H1 (cell line): ENCODE measurements at regions not wholly inside any gene's neighbourhood (a gene's known extent, or its start where the extent isn't known, plus 50 kb on each side); places are given as distances from the start of the nearest gene placed in this dataset.

Experiments
- CTCF ChIA-PET: fragments of 300-600 bp; sonication (Branson Sonifier 250); formaldehyde crosslinking; loops from one replicate; lab custom pipeline; 2021; ENCODE audit not compliant: partially characterized antibody; lab: Charles Lee
- POLR2A ChIA-PET: fragments of 300-600 bp; sonication (Branson Sonifier 250); formaldehyde crosslinking; loops from one replicate; lab custom pipeline; 2021; ENCODE audit warnings: inconsistent platforms; ENCODE audit not compliant: partially characterized antibody; lab: Charles Lee
- DNase-seq, 2 experiments: peaks; one replicate each; pipeline versions ENCODE4 v3.0.0 to v3.0.0-alpha.2; 2010 to 2022; ENCODE audit warnings: low spot score in 2 of 2, low read depth in 1 of 2, mixed read lengths in 1 of 2
- FAIRE-seq: peaks from 2 replicates; lab custom pipeline; 2011; peaks lifted over from hg19 to GRCh38; lab: Jason Lieb, UNC
- H2AFZ ChIP-seq: 2 replicates; pipeline ENCODE4 v1.8.1; 2012; ENCODE audit warnings: low read length, inconsistent platforms
- H2AK5ac ChIP-seq: 2 replicates; pipeline ENCODE4 v1.6.1; 2013; ENCODE audit warnings: low read depth, low read length
- H2BK120ac ChIP-seq: replicated peaks from 2 replicates; pipeline ENCODE3; 2013; ENCODE audit warnings: low read depth, low read length, inconsistent platforms
- H2BK12ac ChIP-seq: 2 replicates; pipeline ENCODE4 v1.6.1; 2013; ENCODE audit warnings: low read depth, low read length
- H2BK15ac ChIP-seq: 2 replicates; pipeline ENCODE4 v1.6.1; 2013; ENCODE audit warnings: low read length
- H2BK20ac ChIP-seq: 2 replicates; pipeline ENCODE4 v1.6.1; 2013; ENCODE audit warnings: low read length
- H2BK5ac ChIP-seq: 2 replicates; pipeline ENCODE4 v1.6.1; 2013; ENCODE audit warnings: low read depth, low read length
- H3K14ac ChIP-seq: 2 replicates; pipeline ENCODE4 v1.6.1; 2013; ENCODE audit warnings: inconsistent platforms; ENCODE audit not compliant: insufficient read length
- H3K18ac ChIP-seq: 2 replicates; pipeline ENCODE4 v1.6.1; 2013; ENCODE audit warnings: low read length; ENCODE audit errors: extremely low read depth
- H3K23ac ChIP-seq: 2 replicates; pipeline ENCODE4 v1.6.1; 2013; ENCODE audit warnings: inconsistent platforms; ENCODE audit not compliant: insufficient read length
- H3K23me2 ChIP-seq: 2 replicates; pipeline ENCODE4 v1.6.1; 2013; ENCODE audit warnings: low read depth, low read length
- H3K27ac ChIP-seq: 2 replicates; pipeline ENCODE4 v1.6.1; 2011; ENCODE audit warnings: low read depth, low read length, inconsistent platforms
- H3K27me3 ChIP-seq, 4 experiments: replicated peaks in 1 of 4; 1 replicate in 1 of 4; 2 replicates in 3 of 4; pipeline versions ENCODE4 v1.6.1 to v1.8.1; 2011 to 2013; ENCODE audit warnings: low read length in 3 of 4, mild to moderate bottlenecking in 3 of 4, inconsistent platforms in 2 of 4, mixed read lengths in 2 of 4, moderate library complexity in 1 of 4; ENCODE audit not compliant: control insufficient read depth in 3 of 4, insufficient read depth in 3 of 4; ENCODE audit errors: extremely low read depth in 1 of 4
- H3K36me3 ChIP-seq, 4 experiments: 2 replicates each; pipeline versions ENCODE4 v1.6.1 to v1.8.1; 2011 to 2013; ENCODE audit warnings: mild to moderate bottlenecking in 4 of 4, low read length in 3 of 4, moderate library complexity in 2 of 4, control low read depth in 1 of 4, inconsistent platforms in 1 of 4; ENCODE audit not compliant: insufficient read depth in 4 of 4, control insufficient read depth in 2 of 4
- H3K4ac ChIP-seq: replicated peaks from 2 replicates; pipeline ENCODE3; 2013; ENCODE audit warnings: low read length, low read depth, mixed read lengths, inconsistent platforms; ENCODE audit not compliant: insufficient read length
- H3K4me1 ChIP-seq, 4 experiments: replicated peaks in 1 of 4; 1 replicate in 1 of 4; 2 replicates in 3 of 4; pipeline versions ENCODE4 v1.6.1 to v1.8.1; 2011 to 2013; ENCODE audit warnings: low read length in 3 of 4, inconsistent platforms in 2 of 4, mixed read lengths in 1 of 4; ENCODE audit not compliant: insufficient read depth in 4 of 4, control insufficient read depth in 3 of 4
- H3K4me2 ChIP-seq, 2 experiments: 2 replicates each; pipeline versions ENCODE4 v1.6.1 to v1.8.1; 2011 to 2013; ENCODE audit warnings: low read depth in 2 of 2, low read length in 2 of 2, control low read depth in 1 of 2, inconsistent platforms in 1 of 2, mild to moderate bottlenecking in 1 of 2; ENCODE audit not compliant: insufficient read depth in 1 of 2
- H3K4me3 ChIP-seq, 4 experiments: fragments of 200-600, 300-600 bp in 1 of 4; sonication (generic), shearing (Covaris generic), sonication (Bioruptor Twin) in 1 of 4; 2 replicates each; pipeline versions ENCODE4 v1.5.1 to v1.8.1; 2011 to 2016; ENCODE audit warnings: low read length in 4 of 4, low read depth in 3 of 4, control low read depth in 2 of 4, inconsistent platforms in 2 of 4, mild to moderate bottlenecking in 2 of 4, mixed read lengths in 1 of 4, moderate library complexity in 1 of 4; ENCODE audit not compliant: insufficient read depth in 2 of 4; ENCODE audit errors: extremely low read depth in 1 of 4
- H3K56ac ChIP-seq: replicated peaks from 2 replicates; pipeline ENCODE3; 2013; ENCODE audit warnings: low read depth, mild to moderate bottlenecking, mixed read lengths, low read length, inconsistent platforms; ENCODE audit not compliant: insufficient read length
- H3K79me1 ChIP-seq: 2 replicates; pipeline ENCODE4 v1.6.1; 2013; ENCODE audit warnings: low read depth, low read length, control low read depth
- H3K79me2 ChIP-seq, 2 experiments: 2 replicates each; pipeline versions ENCODE4 v1.6.1 to v1.8.1; 2012 to 2013; ENCODE audit warnings: low read length in 2 of 2, mild to moderate bottlenecking in 2 of 2, inconsistent platforms in 1 of 2; ENCODE audit not compliant: insufficient read depth in 2 of 2, control insufficient read depth in 1 of 2
- H3K9ac ChIP-seq, 4 experiments: replicated peaks in 1 of 4; 1 replicate in 1 of 4; 2 replicates in 3 of 4; pipeline versions ENCODE4 v1.6.1 to v1.8.1; 2011 to 2013; ENCODE audit warnings: low read depth in 3 of 4, low read length in 3 of 4, control low read depth in 2 of 4, mild to moderate bottlenecking in 2 of 4, moderate library complexity in 2 of 4, inconsistent platforms in 1 of 4; ENCODE audit errors: extremely low read depth in 1 of 4
- H3K9me3 ChIP-seq, 2 experiments: 2 replicates each; pipeline versions ENCODE4 v1.6.1 to v1.8.1; 2012 to 2013; ENCODE audit warnings: mild to moderate bottlenecking in 2 of 2, moderate library complexity in 2 of 2, control low read depth in 1 of 2, inconsistent platforms in 1 of 2, low read depth in 1 of 2, low read length in 1 of 2, mixed read lengths in 1 of 2; ENCODE audit not compliant: insufficient read depth in 2 of 2
- H4K20me1 ChIP-seq, 2 experiments: replicated peaks in 1 of 2; 2 replicates each; pipeline versions ENCODE3 to v1.8.1; 2011 to 2013; ENCODE audit warnings: inconsistent platforms in 2 of 2, low read length in 2 of 2, mild to moderate bottlenecking in 1 of 2; ENCODE audit not compliant: insufficient read depth in 2 of 2, control insufficient read depth in 1 of 2
- H4K5ac ChIP-seq: 2 replicates; pipeline ENCODE4 v1.6.1; 2013; ENCODE audit warnings: low read length, low read depth, mixed read lengths, inconsistent platforms; ENCODE audit not compliant: insufficient read length
- H4K8ac ChIP-seq: 2 replicates; pipeline ENCODE4 v1.8.0; 2013; ENCODE audit warnings: mild to moderate bottlenecking, moderate library complexity, low read length, inconsistent platforms; ENCODE audit not compliant: insufficient read depth; ENCODE audit errors: extremely low read depth
- H4K91ac ChIP-seq: replicated peaks from 2 replicates; pipeline ENCODE3; 2013; ENCODE audit warnings: low read length, mixed read lengths, inconsistent platforms; ENCODE audit not compliant: insufficient read length
- CTCF ChIP-seq, 3 experiments: IDR thresholded peaks; 1 replicate in 2 of 3; 2 replicates in 1 of 3; pipeline versions ENCODE4 v1.5.1 to v1.6.1; 2011; ENCODE audit warnings: low read length in 3 of 3, mild to moderate bottlenecking in 3 of 3, inconsistent platforms in 2 of 3, low read depth in 1 of 3, moderate library complexity in 1 of 3; ENCODE audit not compliant: insufficient read depth in 1 of 3; ENCODE audit errors: control extremely low read depth in 1 of 3
- RAD21 ChIP-seq, 2 experiments: IDR thresholded peaks in 1 of 2; conservative IDR thresholded peaks in 1 of 2; 2 replicates each; pipeline ENCODE4 v1.6.1; 2011; ENCODE audit warnings: low read depth in 2 of 2, low read length in 2 of 2, improper control_type of control experiment in 1 of 2, inconsistent platforms in 1 of 2, mild to moderate bottlenecking in 1 of 2, moderate library complexity in 1 of 2
- WGBS, 2 experiments: shearing (Covaris generic) in 1 of 2; methylation state at CpG; one replicate each; pipeline versions ENCODE4 v1.1.6 to v1.1.7; 2013 to 2015; ENCODE audit warnings: low lambda C conversion rate in 2 of 2, mixed read lengths in 2 of 2, inconsistent platforms in 1 of 2, low coverage in 1 of 2, missing lambda C conversion rate in 1 of 2; ENCODE audit not compliant: insufficient replicate concordance in 2 of 2, insufficient coverage in 1 of 2, insufficient read length in 1 of 2; ENCODE audit errors: extremely low coverage in 1 of 2, missing lambda C conversion rate in 1 of 2; 5-methylcytosine and 5-hydroxymethylcytosine counted together

- Histone ChIP-seq H3K36me3 (no peaks in the 10 kb centered on the region), H3K18ac (no peak overlapping the region), H3K4me3 (no peak overlapping the region), H4K5ac (no peak overlapping the region), H4K91ac (no peak overlapping the region), H2AFZ (no peak overlapping the region), H3K27ac (no peak overlapping the region), H3K27me3 (no peaks in the 10 kb centered on the region), H2BK5ac (no peak overlapping the region), H2BK120ac (no peak overlapping the region), H3K79me1 (no peaks in the 10 kb centered on the region), H3K14ac (no peak overlapping the region), H2BK20ac (no peak overlapping the region), H3K9ac (no peak overlapping the region), H4K20me1 (no peaks in the 10 kb centered on the region), H3K4me2 (no peak overlapping the region), H3K23ac (no peak overlapping the region), H4K8ac (no peak overlapping the region), H3K4ac (no peak overlapping the region), H2BK12ac (no peak overlapping the region), H3K9me3 (no peaks in the 10 kb centered on the region), H3K23me2 (no peaks in the 10 kb centered on the region; the same call in 1 of the 2 replicates), H2AK5ac (no peak overlapping the region), H3K4me1 (no peaks in the 10 kb centered on the region), H3K56ac (no peak overlapping the region), H2BK15ac (no peak overlapping the region), H3K79me2 (no peaks in the 10 kb centered on the region)
- DNase-seq (no peak), FAIRE-seq (no peak)
- ChIA-PET POLR2A (no interaction called here), CTCF (interaction anchor here (0.6 to 2.8 kb wide), 16 partner anchors 8 to 399 kb away, joined by 3 to 13 read pairs (median 4); no protein-coding TSS in a partner anchor)
- WGBS, 2 experiments = 82% methylated on average over 3 of the region's 3 CpGs; no CpG with 5 or more reads in 1 of the 2 experiments
- no peak for TF ChIP-seq CTCF (IDR thresholded peaks at IDR 0.05; ENCODE audit: control extremely low read depth in 1 of 3, insufficient read depth in 1 of 3, low read depth in 1 of 3, low read length in 3 of 3)
- peak in 1 of 2 experiments; percentile 23; a peak in 1 of 4 replicates for TF ChIP-seq RAD21 (IDR thresholded peaks at IDR 0.05 in 1 of 2, conservative IDR thresholded peaks at IDR 0.05 in 1 of 2; ENCODE audit: low read depth in 2 of 2, low read length in 2 of 2)
Observed at GRCh38 chr3:176651622-176652021, 545.7 kb downstream of the TBL1XR1 start.
